ENCODE measurements at regions not wholly inside any gene's neighbourhood (a gene's known extent, or its start where the extent isn't known, plus 50 kb on each side); places are given as distances from the start of the nearest gene placed in this dataset.

DNA sequence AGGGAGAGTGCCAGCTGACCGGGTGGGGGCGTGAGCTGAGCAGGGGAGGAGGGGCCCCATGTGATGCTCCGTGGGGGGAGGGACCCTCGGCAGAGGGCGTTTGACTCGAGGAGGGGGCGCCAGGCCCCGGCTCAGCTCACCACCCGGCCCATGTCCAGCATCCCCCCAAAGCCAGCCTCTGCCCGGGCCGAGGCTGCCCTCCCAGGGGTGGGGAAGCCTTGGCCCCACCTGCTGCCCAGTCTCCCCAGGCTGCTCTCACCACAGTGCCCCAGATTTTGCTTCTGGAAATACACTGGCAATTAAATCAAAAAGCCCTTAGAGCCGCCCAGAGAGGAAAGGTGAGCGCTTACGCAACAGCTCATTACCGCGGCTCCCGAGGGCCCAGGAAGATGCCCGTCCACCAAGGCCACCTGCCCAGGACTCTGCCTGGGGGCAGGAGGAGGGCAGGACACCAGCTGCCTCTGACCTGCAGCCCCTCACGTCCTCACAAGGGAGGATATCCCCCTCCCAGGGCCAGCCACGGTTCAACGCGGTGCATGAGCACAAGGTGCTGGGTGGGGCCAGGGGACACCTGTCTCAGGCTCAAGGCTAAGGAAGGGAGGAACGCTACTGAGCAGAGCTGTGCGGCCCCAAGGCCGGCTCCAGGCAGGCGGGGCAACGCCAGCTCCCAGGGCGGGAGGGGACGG lies 70.0 kb upstream of the INPP5A start:
- Histone ChIP-seq H3K4me3 (no peak overlapping the region), H3K9me3 (no peaks in the 10 kb centered on the region), H3K36me3 (no peaks in the 10 kb centered on the region), H3K27ac (peak overlapping the region; percentile 71 to 99 (median 90)), H3K27me3 (no peaks in the 10 kb centered on the region), H3K4me1 (peaks cover 20 to 70% (median 48%) of the 10 kb centered on the region in 3 donors)
- intact Hi-C loops (cut with DNase I) = no loop called here
- no peak for TF ChIP-seq POLR2A (IDR thresholded peaks at IDR 0.05)
- TF ChIP-seq, protein P1, sequence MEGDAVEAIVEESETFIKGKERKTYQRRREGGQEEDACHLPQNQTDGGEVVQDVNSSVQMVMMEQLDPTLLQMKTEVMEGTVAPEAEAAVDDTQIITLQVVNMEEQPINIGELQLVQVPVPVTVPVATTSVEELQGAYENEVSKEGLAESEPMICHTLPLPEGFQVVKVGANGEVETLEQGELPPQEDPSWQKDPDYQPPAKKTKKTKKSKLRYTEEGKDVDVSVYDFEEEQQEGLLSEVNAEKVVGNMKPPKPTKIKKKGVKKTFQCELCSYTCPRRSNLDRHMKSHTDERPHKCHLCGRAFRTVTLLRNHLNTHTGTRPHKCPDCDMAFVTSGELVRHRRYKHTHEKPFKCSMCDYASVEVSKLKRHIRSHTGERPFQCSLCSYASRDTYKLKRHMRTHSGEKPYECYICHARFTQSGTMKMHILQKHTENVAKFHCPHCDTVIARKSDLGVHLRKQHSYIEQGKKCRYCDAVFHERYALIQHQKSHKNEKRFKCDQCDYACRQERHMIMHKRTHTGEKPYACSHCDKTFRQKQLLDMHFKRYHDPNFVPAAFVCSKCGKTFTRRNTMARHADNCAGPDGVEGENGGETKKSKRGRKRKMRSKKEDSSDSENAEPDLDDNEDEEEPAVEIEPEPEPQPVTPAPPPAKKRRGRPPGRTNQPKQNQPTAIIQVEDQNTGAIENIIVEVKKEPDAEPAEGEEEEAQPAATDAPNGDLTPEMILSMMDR (IDR thresholded peaks at IDR 0.05) = no peak
- 44% methylated on average over 10 of the region's 29 CpGs; no CpG with 5 or more reads in 1 of the 2 donors for WGBS, 2 donors
- no peak for DNase-seq

DNA sequence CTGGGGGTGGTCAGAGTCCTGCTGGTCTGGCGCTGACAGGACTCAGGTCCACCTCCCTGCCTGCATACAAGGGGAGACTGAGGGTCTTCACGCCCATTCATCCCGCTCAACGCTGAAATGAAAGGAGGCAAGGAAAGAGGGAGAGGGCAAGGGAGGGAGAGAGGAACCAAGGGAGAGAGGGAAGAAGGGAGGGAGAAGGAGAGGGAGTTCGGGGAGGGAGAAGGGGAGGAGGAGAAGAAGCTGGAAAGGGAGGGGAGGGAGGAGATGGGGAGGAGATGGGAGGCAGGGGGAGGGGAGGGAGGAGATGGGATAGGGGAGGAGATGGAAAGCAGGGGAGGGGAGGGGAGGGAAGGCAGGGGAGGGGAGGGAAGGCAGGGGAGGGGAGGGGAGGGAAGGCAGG lies 69.4 kb upstream of the INPP5A start:
- H3K9me3 ChIP-seq = no peaks in the 10 kb centered on the region
- H3K4me1 ChIP-seq = peaks cover 20 to 64% (median 42%) of the 10 kb centered on the region in 3 donors
- H3K27ac ChIP-seq = peak overlapping the region; percentile 71 to 99 (median 90)
- H3K36me3 ChIP-seq = no peaks in the 10 kb centered on the region
- TF ChIP-seq, protein P1 (IDR thresholded peaks at IDR 0.05) = no peak
- no peak for TF ChIP-seq POLR2A (IDR thresholded peaks at IDR 0.05)
- 40 to 100% methylated on average over 1 to 5 of the region's 5 CpGs for WGBS, 2 donors
- no peak for DNase-seq
- intact Hi-C loops (cut with DNase I) = no loop called here
- H3K27me3 ChIP-seq = no peaks in the 10 kb centered on the region
- H3K4me3 ChIP-seq = no peak overlapping the region

DNA sequence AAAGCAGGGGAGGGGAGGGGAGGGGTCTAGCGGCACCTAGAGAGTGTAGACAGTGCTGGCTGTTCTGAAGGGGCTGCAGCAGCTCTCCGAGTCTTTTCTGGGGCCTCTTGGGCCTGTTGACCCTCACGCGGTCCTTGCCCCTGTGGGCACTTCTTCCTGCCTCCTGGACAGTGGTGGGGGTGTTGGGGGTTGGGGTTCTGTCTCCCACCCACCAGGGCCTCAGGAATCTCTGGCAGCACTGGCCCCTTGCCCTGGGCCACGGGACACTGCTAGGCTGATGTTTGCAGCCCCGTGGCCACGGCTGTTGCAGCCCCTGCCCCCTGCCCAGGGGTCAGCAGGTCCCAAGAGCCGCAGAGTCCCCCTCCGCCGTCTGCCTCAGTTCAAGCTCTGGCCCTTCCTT lies 68.9 kb upstream of the INPP5A start:
- Histone ChIP-seq H3K36me3 (no peaks in the 10 kb centered on the region), H3K9me3 (no peaks in the 10 kb centered on the region), H3K4me3 (no peak overlapping the region), H3K27ac (peak overlapping the region; percentile 35 to 93 (median 80)), H3K27me3 (no peaks in the 10 kb centered on the region), H3K4me1 (peaks cover 19 to 59% (median 38%) of the 10 kb centered on the region in 3 donors)
- 78 to 83% methylated on average over 6 to 9 of the region's 10 CpGs for WGBS, 2 donors
- intact Hi-C loops (cut with DNase I) = no loop called here
- no peak for DNase-seq
- no peak for TF ChIP-seq POLR2A (IDR thresholded peaks at IDR 0.05)
- TF ChIP-seq, protein P1 (IDR thresholded peaks at IDR 0.05) = no peak

- no peak for DNase-seq
- Histone ChIP-seq H3K27me3 (no peaks in the 10 kb centered on the region), H3K27ac (peak overlapping the region; percentile 35 to 93 (median 82)), H3K4me3 (no peak overlapping the region), H3K36me3 (no peaks in the 10 kb centered on the region), H3K4me1 (peaks cover 14 to 52% (median 31%) of the 10 kb centered on the region in 3 donors), H3K9me3 (no peaks in the 10 kb centered on the region)
- 56 to 74% methylated on average over 9 to 14 of the region's 21 CpGs for WGBS, 2 donors
- no peak for TF ChIP-seq POLR2A (IDR thresholded peaks at IDR 0.05)
- TF ChIP-seq, protein P1 (IDR thresholded peaks at IDR 0.05) = no peak
- intact Hi-C loops (cut with DNase I) = no loop called here
These were observed 68.2 kb upstream of the INPP5A start for GRCh38 chr10:132469197-132469884.

- peak overlapping the region in 3 of 4 donors; percentile 49 to 93 (median 78) for H3K27ac ChIP-seq
- no peaks in the 10 kb centered on the region for H3K9me3 ChIP-seq
- DNase-seq = no peak
- peaks cover 7 to 40% (median 20%) of the 10 kb centered on the region in 3 donors for H3K4me1 ChIP-seq
- no peaks in the 10 kb centered on the region for H3K36me3 ChIP-seq
- TF ChIP-seq, protein P1 (IDR thresholded peaks at IDR 0.05) = no peak
- no peak for TF ChIP-seq POLR2A (IDR thresholded peaks at IDR 0.05)
- no peaks in the 10 kb centered on the region for H3K27me3 ChIP-seq
- intact Hi-C loops (cut with DNase I) = no loop called here
- WGBS, 2 donors = 69 to 77% methylated on average over 21 to 26 of the region's 27 CpGs
- H3K4me3 ChIP-seq = no peak overlapping the region
These were observed 67.0 kb upstream of the INPP5A start for GRCh38 chr10:132470410-132471124.
